Mesodermal cell (in vitro differentiated cells): ENCODE measurements at regions not wholly inside any gene's neighbourhood (a gene's known extent, or its start where the extent isn't known, plus 50 kb on each side); places are given as distances from the start of the nearest gene placed in this dataset.

Experiments used
- H3K27ac ChIP-seq: 2 replicates; pipeline ENCODE4 v1.7.0; 2013; ENCODE audit warnings: mild to moderate bottlenecking, low read depth, low read length, moderate library complexity; ENCODE audit not compliant: severe bottlenecking
- H3K36me3 ChIP-seq: 2 replicates; pipeline ENCODE4 v1.7.1; 2013; ENCODE audit warnings: mild to moderate bottlenecking, low read length, moderate library complexity; ENCODE audit not compliant: control insufficient read depth, insufficient read depth
- H3K4me1 ChIP-seq: one replicate; pipeline ENCODE4 v1.7.1; 2013; ENCODE audit warnings: mild to moderate bottlenecking, low read length; ENCODE audit not compliant: insufficient read depth, control insufficient read depth, poor library complexity, severe bottlenecking
- H3K4me3 ChIP-seq: 2 replicates; pipeline ENCODE4 v1.7.0; 2013; ENCODE audit warnings: low read length, control low read depth, mild to moderate bottlenecking; ENCODE audit not compliant: insufficient read depth, poor library complexity, severe bottlenecking; ENCODE audit errors: extremely low read depth
- H3K9me3 ChIP-seq: 2 replicates; pipeline ENCODE4 v1.7.1; 2013; ENCODE audit warnings: mild to moderate bottlenecking, low read length, moderate library complexity; ENCODE audit not compliant: control insufficient read depth
- WGBS, 2 experiments: methylation state at CpG; one replicate each; pipeline ENCODE4 v1.1.5; 2013; ENCODE audit warnings: missing lambda C conversion rate in 2 of 2; ENCODE audit not compliant: insufficient coverage in 2 of 2; 5-methylcytosine and 5-hydroxymethylcytosine counted together

- Histone ChIP-seq H3K36me3 (no peaks in the 10 kb centered on the region), H3K4me3 (no peak overlapping the region), H3K27ac (no peak overlapping the region), H3K4me1 (no peaks in the 10 kb centered on the region), H3K9me3 (no peaks in the 10 kb centered on the region)
- no CpG with 5 or more reads among the region's 2 CpGs for WGBS, 2 experiments
These were observed 547.2 kb upstream of the CDH8 start for GRCh38 chr16:62583414-62583813.

GRCh38 chr16:62573466-62573865 is 537.2 kb upstream of the CDH8 start:
- no peaks in the 10 kb centered on the region for H3K4me1 ChIP-seq
- no peak overlapping the region for H3K4me3 ChIP-seq
- no peaks in the 10 kb centered on the region for H3K36me3 ChIP-seq
- H3K9me3 ChIP-seq: no peaks in the 10 kb centered on the region
- no peak overlapping the region for H3K27ac ChIP-seq
- WGBS, 2 experiments: no CpG with 5 or more reads among the region's 1 CpG

- 100% methylated on average over 1 of the region's 2 CpGs; no CpG with 5 or more reads in 1 of the 2 experiments for WGBS, 2 experiments
These were observed 532.7 kb upstream of the CDH8 start for GRCh38 chr16:62568926-62569325.

GRCh38 chr16:62565706-62566105 is 529.5 kb upstream of the CDH8 start:
- no peaks in the 10 kb centered on the region for H3K9me3 ChIP-seq
- no peaks in the 10 kb centered on the region for H3K36me3 ChIP-seq
- WGBS, 2 experiments: 100% methylated on average over 1 of the region's 1 CpG; no CpG with 5 or more reads in 1 of the 2 experiments
- no peak overlapping the region for H3K4me3 ChIP-seq
- H3K27ac ChIP-seq: no peak overlapping the region
- H3K4me1 ChIP-seq: no peaks in the 10 kb centered on the region

More at GRCh38 chr16:62568926-62569325, 532.7 kb upstream of the CDH8 start:
- no peak overlapping the region for H3K27ac ChIP-seq
- H3K36me3 ChIP-seq: no peaks in the 10 kb centered on the region
- no peak overlapping the region for H3K4me3 ChIP-seq
- H3K4me1 ChIP-seq: no peaks in the 10 kb centered on the region
- no peaks in the 10 kb centered on the region for H3K9me3 ChIP-seq

- H3K4me3 ChIP-seq: no peak overlapping the region
- no peak overlapping the region for H3K27ac ChIP-seq
- H3K4me1 ChIP-seq: no peaks in the 10 kb centered on the region
- no CpG with 5 or more reads among the region's 2 CpGs for WGBS, 2 experiments
- no peaks in the 10 kb centered on the region for H3K36me3 ChIP-seq
- no peaks in the 10 kb centered on the region for H3K9me3 ChIP-seq
These were observed 528.1 kb upstream of the CDH8 start for GRCh38 chr16:62564291-62564690.

- Histone ChIP-seq H3K9me3 (no peaks in the 10 kb centered on the region), H3K4me3 (no peak overlapping the region), H3K27ac (no peak overlapping the region), H3K4me1 (no peaks in the 10 kb centered on the region), H3K36me3 (no peaks in the 10 kb centered on the region)
These were observed 525.9 kb upstream of the CDH8 start for GRCh38 chr16:62562121-62562520.

GRCh38 chr16:62549875-62550274 is 513.6 kb upstream of the CDH8 start:
- no peaks in the 10 kb centered on the region for H3K36me3 ChIP-seq
- 79 to 97% methylated on average over 3 to 4 of the region's 4 CpGs for WGBS, 2 experiments
- no peaks in the 10 kb centered on the region for H3K9me3 ChIP-seq
- H3K27ac ChIP-seq: no peak overlapping the region
- H3K4me1 ChIP-seq: no peaks in the 10 kb centered on the region
- H3K4me3 ChIP-seq: no peak overlapping the region

- Histone ChIP-seq H3K4me1 (no peaks in the 10 kb centered on the region), H3K9me3 (no peaks in the 10 kb centered on the region), H3K36me3 (no peaks in the 10 kb centered on the region), H3K27ac (no peak overlapping the region), H3K4me3 (no peak overlapping the region)
- WGBS, 2 experiments: no CpG with 5 or more reads among the region's 1 CpG
These were observed 511.9 kb upstream of the CDH8 start for GRCh38 chr16:62548095-62548494.

GRCh38 chr16:62546701-62547100 is 510.5 kb upstream of the CDH8 start:
- Histone ChIP-seq H3K4me3 (no peak overlapping the region), H3K4me1 (no peaks in the 10 kb centered on the region), H3K9me3 (no peaks in the 10 kb centered on the region), H3K27ac (no peak overlapping the region), H3K36me3 (no peaks in the 10 kb centered on the region)
- WGBS, 2 experiments: 100% methylated on average over 1 of the region's 1 CpG; no CpG with 5 or more reads in 1 of the 2 experiments

- no peaks in the 10 kb centered on the region for H3K4me1 ChIP-seq
- H3K9me3 ChIP-seq: no peaks in the 10 kb centered on the region
- H3K27ac ChIP-seq: no peak overlapping the region
- no peaks in the 10 kb centered on the region for H3K36me3 ChIP-seq
- H3K4me3 ChIP-seq: no peak overlapping the region
These were observed 508.8 kb upstream of the CDH8 start for GRCh38 chr16:62545039-62545438.

GRCh38 chr16:62543516-62543915 is 507.3 kb upstream of the CDH8 start:
- Histone ChIP-seq H3K4me3 (no peak overlapping the region), H3K27ac (no peak overlapping the region), H3K9me3 (no peaks in the 10 kb centered on the region), H3K36me3 (no peaks in the 10 kb centered on the region), H3K4me1 (no peaks in the 10 kb centered on the region)
- 88 to 100% methylated on average over 1 of the region's 1 CpG for WGBS, 2 experiments

GRCh38 chr16:62539657-62540056 is 503.4 kb upstream of the CDH8 start:
- no peaks in the 10 kb centered on the region for H3K36me3 ChIP-seq

More at GRCh38 chr16:62539657-62540056, 503.4 kb upstream of the CDH8 start:
- no CpG with 5 or more reads among the region's 1 CpG for WGBS, 2 experiments
- no peak overlapping the region for H3K27ac ChIP-seq
- no peaks in the 10 kb centered on the region for H3K9me3 ChIP-seq
- no peaks in the 10 kb centered on the region for H3K4me1 ChIP-seq
- H3K4me3 ChIP-seq: no peak overlapping the region
